PC-3 (cell line): ENCODE measurements at regions not wholly inside any gene's neighbourhood (a gene's known extent, or its start where the extent isn't known, plus 50 kb on each side); places are given as distances from the start of the nearest gene placed in this dataset.

ENCODE experiments used
- EZH2 ChIP-seq: fragments of 300-600 bp; sonication (generic); IDR thresholded peaks from one replicate; pipeline ENCODE4 v1.6.1; 2017; ENCODE audit warnings: antibody characterized with exemption, mild to moderate bottlenecking, low read length; ENCODE audit not compliant: unreplicated experiment
- EZH2phosphoT487 ChIP-seq: fragments of 300-600 bp; sonication (generic); IDR thresholded peaks from 2 replicates; pipeline ENCODE4 v1.6.1; 2018; ENCODE audit warnings: mild to moderate bottlenecking, antibody characterized with exemption, low read length, borderline replicate concordance

GRCh38 chr6:54535568-54535967, 227.3 kb downstream of the TINAG start:
- no peak for TF ChIP-seq EZH2
- TF ChIP-seq EZH2phosphoT487, result no peak
